ENCODE measurements at regions not wholly inside any gene's neighbourhood (a gene's known extent, or its start where the extent isn't known, plus 50 kb on each side); places are given as distances from the start of the nearest gene placed in this dataset.

GRCh38 chr2:6623746-6624145 lies 242.0 kb downstream of the CMPK2 start (continued):
- TF ChIP-seq USF2 (IDR thresholded peaks at IDR 0.05; ENCODE audit: low read length) (no peak), TBP (IDR thresholded peaks at IDR 0.05; ENCODE audit: low read depth, low read length) (no peak)

Measured in H1 (cell line).